Kidney (tissue), 13 donors: ENCODE measurements at regions not wholly inside any gene's neighbourhood (a gene's known extent, or its start where the extent isn't known, plus 50 kb on each side); places are given as distances from the start of the nearest gene placed in this dataset.

Experiments used
- DNase-seq, 5 donors: peaks; one replicate each; pipeline ENCODE4 v3.0.0-alpha.2; 2013 to 2020
- FAIRE-seq: peaks from 2 replicates; lab custom pipeline; 2012; peaks lifted over from hg19 to GRCh38; lab: Jason Lieb, UNC
- H3K27ac ChIP-seq, 2 donors: one replicate each; pipeline ENCODE4 v1.7.0; 2013; ENCODE audit warnings: low read depth in 2 of 2, low read length in 2 of 2, inconsistent platforms in 1 of 2
- H3K27me3 ChIP-seq: one replicate; pipeline ENCODE4 v1.7.1; 2013; ENCODE audit warnings: low read length, inconsistent platforms; ENCODE audit not compliant: control insufficient read depth, insufficient read depth
- H3K36me3 ChIP-seq, 3 donors: one replicate each; pipeline versions ENCODE4 v1.7.0 to v1.7.1; 2013; ENCODE audit warnings: low read length in 3 of 3, control low read depth in 1 of 3, inconsistent platforms in 1 of 3; ENCODE audit not compliant: insufficient read depth in 3 of 3, control insufficient read depth in 2 of 3
- H3K4me1 ChIP-seq, 3 donors: one replicate each; pipeline versions ENCODE4 v1.7.0 to v1.7.1; 2013; ENCODE audit warnings: low read length in 3 of 3, inconsistent platforms in 1 of 3, low read depth in 1 of 3; ENCODE audit not compliant: control insufficient read depth in 2 of 3, insufficient read depth in 2 of 3
- H3K4me3 ChIP-seq, 3 donors: one replicate each; pipeline versions ENCODE4 v1.7.0 to v1.8.1; 2013; ENCODE audit warnings: low read length in 3 of 3, control low read depth in 1 of 3, inconsistent platforms in 1 of 3
- H3K9ac ChIP-seq, 3 donors: one replicate each; pipeline versions ENCODE4 v1.7.0 to v1.7.1; 2013; ENCODE audit warnings: low read length in 3 of 3, control low read depth in 1 of 3, inconsistent platforms in 1 of 3
- H3K9me3 ChIP-seq, 3 donors: one replicate each; pipeline versions ENCODE4 v1.7.0 to v1.7.1; 2013; ENCODE audit warnings: low read length in 3 of 3, control low read depth in 1 of 3, inconsistent platforms in 1 of 3; ENCODE audit not compliant: control insufficient read depth in 2 of 3, insufficient read depth in 1 of 3
- intact Hi-C: fragments of 100-400 bp; cut with DNase I; formaldehyde crosslinking; loops from one replicate; pipeline ENCODE4 v1.11.1; 2022
- TF ChIP-seq, protein P1 (sequence below): IDR thresholded peaks from 3 replicates; pipeline ENCODE4 v1.5.1; 2012; ENCODE audit warnings: mild to moderate bottlenecking, moderate library complexity, borderline replicate concordance; ENCODE audit not compliant: insufficient read depth; ENCODE audit errors: extremely low read depth
- donor health status: control.
- donor health status: control.
- donor health status: control.
- donor health status: control.
- donor health status: control.
- donor health status: DM: yes; HTN: yes; CAD: no.
- donor health status: Normal renal cell carcinoma (clear cell type).

DNA sequence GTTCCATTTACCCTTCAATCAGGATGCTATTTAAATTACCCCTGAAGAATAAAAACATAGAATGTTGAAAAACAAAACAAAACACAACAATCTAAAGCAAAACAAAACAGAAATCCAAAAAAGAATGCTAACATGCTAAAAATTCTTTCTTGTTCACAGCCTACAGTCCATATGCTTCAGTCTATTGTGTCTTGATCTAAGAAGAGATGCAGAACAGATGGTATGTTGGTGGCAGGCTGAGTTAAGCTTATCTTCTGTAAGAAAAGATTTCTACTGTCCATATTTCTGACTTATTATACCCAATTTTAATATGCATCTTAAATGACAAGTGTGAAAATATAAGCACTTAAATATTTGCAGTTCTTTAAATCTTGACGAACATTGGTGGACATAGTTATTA lies 356.1 kb upstream of the SLITRK1 start:
- H3K27me3 ChIP-seq = no peaks in the 10 kb centered on the region
- H3K4me1 ChIP-seq = no peaks in the 10 kb centered on the region
- FAIRE-seq (no peak), DNase-seq (no peak)
- no peaks in the 10 kb centered on the region for H3K9me3 ChIP-seq
- no peak overlapping the region for H3K27ac ChIP-seq
- no peak overlapping the region for H3K9ac ChIP-seq
- H3K4me3 ChIP-seq = no peak overlapping the region
- intact Hi-C loops = no loop called here
- H3K36me3 ChIP-seq = no peaks in the 10 kb centered on the region
- TF ChIP-seq, protein P1, sequence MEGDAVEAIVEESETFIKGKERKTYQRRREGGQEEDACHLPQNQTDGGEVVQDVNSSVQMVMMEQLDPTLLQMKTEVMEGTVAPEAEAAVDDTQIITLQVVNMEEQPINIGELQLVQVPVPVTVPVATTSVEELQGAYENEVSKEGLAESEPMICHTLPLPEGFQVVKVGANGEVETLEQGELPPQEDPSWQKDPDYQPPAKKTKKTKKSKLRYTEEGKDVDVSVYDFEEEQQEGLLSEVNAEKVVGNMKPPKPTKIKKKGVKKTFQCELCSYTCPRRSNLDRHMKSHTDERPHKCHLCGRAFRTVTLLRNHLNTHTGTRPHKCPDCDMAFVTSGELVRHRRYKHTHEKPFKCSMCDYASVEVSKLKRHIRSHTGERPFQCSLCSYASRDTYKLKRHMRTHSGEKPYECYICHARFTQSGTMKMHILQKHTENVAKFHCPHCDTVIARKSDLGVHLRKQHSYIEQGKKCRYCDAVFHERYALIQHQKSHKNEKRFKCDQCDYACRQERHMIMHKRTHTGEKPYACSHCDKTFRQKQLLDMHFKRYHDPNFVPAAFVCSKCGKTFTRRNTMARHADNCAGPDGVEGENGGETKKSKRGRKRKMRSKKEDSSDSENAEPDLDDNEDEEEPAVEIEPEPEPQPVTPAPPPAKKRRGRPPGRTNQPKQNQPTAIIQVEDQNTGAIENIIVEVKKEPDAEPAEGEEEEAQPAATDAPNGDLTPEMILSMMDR = no peak

- intact Hi-C loops = no loop called here
- FAIRE-seq (no peak), DNase-seq (no peak)
- Histone ChIP-seq H3K36me3 (no peaks in the 10 kb centered on the region), H3K27ac (no peak overlapping the region), H3K27me3 (no peaks in the 10 kb centered on the region), H3K9ac (no peak overlapping the region), H3K9me3 (no peaks in the 10 kb centered on the region), H3K4me3 (no peak overlapping the region), H3K4me1 (no peaks in the 10 kb centered on the region)
- TF ChIP-seq, protein P1 = no peak
Observed at GRCh38 chr13:84237143-84237542, 354.9 kb upstream of the SLITRK1 start.

DNA sequence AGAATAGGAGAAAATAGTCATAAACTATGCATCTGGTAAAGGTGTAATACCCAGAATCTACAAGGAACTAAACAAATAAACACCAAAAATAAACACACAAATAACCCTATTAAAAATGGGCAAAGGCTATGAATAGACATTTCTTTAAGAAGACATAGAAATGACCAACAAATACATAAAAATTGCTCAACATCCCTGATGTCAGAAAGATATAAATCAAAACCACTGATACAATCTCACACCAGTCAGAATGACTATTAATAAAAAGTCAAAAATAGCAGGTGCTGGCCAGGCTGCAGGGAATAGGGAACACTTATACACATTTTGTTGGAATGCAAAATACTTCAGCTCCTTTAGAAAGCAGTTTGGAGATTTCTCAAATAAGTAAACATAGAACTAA lies 352.1 kb upstream of the SLITRK1 start:
- Histone ChIP-seq H3K4me3 (no peak overlapping the region), H3K27ac (no peak overlapping the region), H3K9ac (no peak overlapping the region), H3K36me3 (no peaks in the 10 kb centered on the region), H3K9me3 (no peaks in the 10 kb centered on the region), H3K4me1 (no peaks in the 10 kb centered on the region), H3K27me3 (no peaks in the 10 kb centered on the region)
- DNase-seq = no peak
- intact Hi-C loops = no loop called here
- FAIRE-seq = no peak
- TF ChIP-seq, protein P1 = no peak

GRCh38 chr13:84230568-84230967 lies 348.3 kb upstream of the SLITRK1 start:
- H3K9me3 ChIP-seq = no peaks in the 10 kb centered on the region

More at GRCh38 chr13:84230568-84230967, 348.3 kb upstream of the SLITRK1 start:
- H3K4me1 ChIP-seq = no peaks in the 10 kb centered on the region
- no peak overlapping the region for H3K27ac ChIP-seq
- H3K9ac ChIP-seq = no peak overlapping the region
- H3K4me3 ChIP-seq = no peak overlapping the region
- TF ChIP-seq, protein P1 = no peak
- no peak for DNase-seq
- intact Hi-C loops = no loop called here
- H3K36me3 ChIP-seq = no peaks in the 10 kb centered on the region
- FAIRE-seq = no peak
- no peaks in the 10 kb centered on the region for H3K27me3 ChIP-seq
